GM21737 (cell line): ENCODE measurements at regions not wholly inside any gene's neighbourhood (a gene's known extent, or its start where the extent isn't known, plus 50 kb on each side); places are given as distances from the start of the nearest gene placed in this dataset.
"Not testable (repeated sequence)": the region's sequence is repeated elsewhere in the genome, so short reads cannot be mapped to it uniquely, and the experiment has no call there.

Experiments
- ATAC-seq: cut with Tn5 transposase; IDR thresholded peaks from one replicate; pipeline ENCODE4 v1.9.1; 2021; ENCODE audit warnings: mild to moderate bottlenecking, moderate library complexity; ENCODE audit not compliant: unreplicated experiment

- ATAC-seq = no peak
These were observed 561.5 kb upstream of the POT1 start for GRCh38 chr7:125491137-125491536.

- ATAC-seq = no peak
These were observed 560.5 kb upstream of the POT1 start for GRCh38 chr7:125490167-125490566.

- ATAC-seq = no peak
These were observed 555.6 kb upstream of the POT1 start for GRCh38 chr7:125485223-125485622.

GRCh38 chr7:125484755-125485154, 555.1 kb upstream of the POT1 start:
- no peak for ATAC-seq

GRCh38 chr7:125481323-125481722, 551.7 kb upstream of the POT1 start:
- ATAC-seq = no peak

DNA sequence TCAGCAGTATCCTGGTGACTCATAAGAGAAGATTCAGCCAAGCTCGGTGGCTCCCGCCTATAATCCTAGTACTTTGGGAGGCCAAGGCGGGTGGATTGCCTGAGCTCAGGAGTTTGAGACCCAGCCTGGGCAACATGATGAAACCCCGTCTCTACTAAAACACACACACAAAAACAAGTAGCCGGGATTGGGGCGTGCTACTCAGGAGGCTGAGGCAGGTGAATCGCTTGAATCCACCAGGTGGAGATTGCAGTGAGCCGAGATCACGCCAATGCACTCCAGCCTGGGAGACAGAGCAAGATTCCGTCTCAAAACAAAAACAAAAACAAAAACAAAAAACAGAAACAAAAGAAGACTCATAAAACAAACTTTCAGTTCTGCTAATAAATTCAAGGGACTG, 551.1 kb upstream of the POT1 start:
- ATAC-seq = no peak

DNA sequence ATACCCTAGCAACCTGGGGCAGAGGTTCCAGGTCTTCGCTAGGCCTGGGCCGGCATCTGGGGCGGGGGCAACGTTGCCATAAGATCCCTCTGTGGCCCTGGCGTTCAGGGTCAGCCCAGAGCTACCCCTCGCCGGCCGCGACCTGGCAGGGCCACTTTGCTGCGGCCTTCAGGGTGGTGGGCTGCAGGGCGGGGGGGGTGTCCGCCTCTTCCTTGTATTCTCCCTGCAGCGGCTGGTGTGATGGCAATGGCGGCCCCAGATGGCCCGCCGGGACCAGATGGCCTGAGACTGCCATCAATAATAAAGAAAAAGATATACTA, 539.2 kb upstream of the POT1 start:
- ATAC-seq = no peak

DNA sequence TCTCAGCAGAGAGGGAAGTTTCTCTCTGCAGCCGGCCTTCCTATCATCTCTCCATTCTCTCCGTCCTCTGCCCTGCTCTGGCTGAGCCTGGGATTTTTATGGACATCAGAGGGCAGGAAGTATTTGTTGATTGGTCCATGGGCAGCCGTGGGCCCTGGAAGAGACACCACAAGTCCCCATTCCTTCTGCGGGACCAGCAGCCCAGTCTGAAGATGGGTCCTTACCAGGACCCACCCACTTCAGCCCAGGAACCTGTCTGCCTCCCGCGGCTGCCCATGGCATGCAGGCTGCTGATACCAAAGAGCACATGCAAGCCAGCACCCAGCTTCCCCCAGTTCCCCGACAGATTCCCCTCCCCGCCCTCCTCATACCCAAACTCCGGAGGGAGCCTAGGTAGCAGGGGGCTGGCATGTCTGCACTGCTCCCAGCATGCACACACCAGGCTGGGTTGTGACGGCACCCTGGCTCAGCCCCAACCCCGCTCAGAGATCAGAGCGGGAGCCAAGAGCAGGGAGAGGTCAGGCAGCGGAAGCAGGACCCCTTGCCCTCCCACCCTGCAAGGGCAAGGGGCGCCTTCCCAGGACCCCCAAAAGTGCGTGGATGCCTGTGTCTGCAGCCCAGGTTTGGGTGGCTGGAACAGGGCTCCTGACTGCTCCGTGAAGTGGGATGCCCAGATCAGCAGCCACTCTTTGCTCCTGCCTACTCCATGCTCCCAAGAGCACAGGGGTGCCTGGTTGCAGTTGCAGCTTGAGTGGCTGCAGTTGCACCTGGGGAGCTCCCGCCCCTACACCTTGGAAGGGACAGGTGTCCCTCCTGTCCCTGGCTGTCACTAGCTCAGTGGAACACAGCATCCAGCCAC, 538.6 kb upstream of the POT1 start:
- no peak for ATAC-seq

DNA sequence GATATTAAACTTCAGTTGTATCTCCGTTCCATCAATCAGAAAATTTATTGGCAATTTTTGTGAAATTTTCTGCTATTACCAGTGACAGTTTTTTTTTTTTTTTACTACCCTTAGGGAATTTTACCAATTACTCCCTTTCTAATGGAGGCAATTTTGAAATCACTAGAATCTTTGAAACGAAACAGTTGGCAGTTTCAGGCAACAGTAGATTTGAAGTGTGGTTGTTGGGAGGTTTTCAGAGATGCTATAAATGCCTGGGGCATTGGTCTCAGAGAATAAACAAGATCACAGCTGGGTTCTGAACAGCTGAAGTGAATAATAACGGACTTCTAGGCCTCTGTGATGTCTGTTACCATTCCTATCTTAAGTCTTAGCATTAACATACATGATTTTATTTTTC, 535.9 kb upstream of the POT1 start:
- no peak for ATAC-seq

GRCh38 chr7:125462615-125463014, 533.0 kb upstream of the POT1 start:
- ATAC-seq = no peak

GRCh38 chr7:125459038-125459437, 529.4 kb upstream of the POT1 start:
- ATAC-seq = no peak

GRCh38 chr7:125450749-125451148, 521.1 kb upstream of the POT1 start:
- no peak for ATAC-seq

GRCh38 chr7:125445836-125446235, 516.2 kb upstream of the POT1 start:
- ATAC-seq = no peak

- ATAC-seq = no peak
These were observed 515.2 kb upstream of the POT1 start for GRCh38 chr7:125444864-125445263.

DNA sequence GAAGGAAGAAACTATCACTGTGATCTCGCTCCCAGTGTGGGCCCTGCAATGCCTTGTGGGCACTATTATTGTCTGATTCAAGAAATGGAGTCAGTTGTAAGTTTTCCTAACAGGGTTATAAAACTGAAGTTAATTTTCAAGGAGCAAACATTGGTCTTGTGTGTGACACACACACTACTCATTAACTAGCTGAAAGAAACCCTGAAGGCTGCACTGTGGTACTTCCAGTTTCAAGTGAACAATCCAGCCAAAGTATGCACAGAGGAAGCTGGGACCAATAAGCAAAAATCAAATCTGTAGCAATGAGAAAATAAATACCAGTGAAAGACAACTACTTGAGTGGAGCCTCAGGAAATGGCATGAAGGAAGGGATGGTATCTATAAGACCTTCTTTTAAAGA, 506.6 kb upstream of the POT1 start:
- no peak for ATAC-seq

- no peak for ATAC-seq
These were observed 501.7 kb upstream of the POT1 start for GRCh38 chr7:125431349-125431748.

- ATAC-seq = no peak
These were observed 500.4 kb upstream of the POT1 start for GRCh38 chr7:125430013-125430412.

DNA sequence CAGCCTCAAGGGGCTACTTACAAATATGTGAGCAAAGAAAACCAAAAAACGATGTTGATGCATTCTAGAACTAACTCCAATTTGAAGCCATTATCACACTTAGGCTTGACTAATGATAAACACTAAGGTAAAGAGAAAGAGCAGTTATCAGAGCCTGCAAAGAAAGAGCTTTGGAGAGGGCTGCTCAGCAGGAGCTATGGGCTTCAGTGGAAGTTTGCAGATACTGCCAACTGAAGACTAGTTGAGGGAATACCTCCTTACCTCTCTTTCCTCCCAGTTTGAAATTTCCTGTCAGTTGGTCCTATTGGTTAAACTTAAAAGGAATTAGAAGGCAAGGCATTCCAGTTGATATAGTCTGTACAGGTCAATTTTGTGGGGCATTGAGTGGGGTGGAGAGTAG, 498.1 kb upstream of the POT1 start:
- no peak for ATAC-seq

DNA sequence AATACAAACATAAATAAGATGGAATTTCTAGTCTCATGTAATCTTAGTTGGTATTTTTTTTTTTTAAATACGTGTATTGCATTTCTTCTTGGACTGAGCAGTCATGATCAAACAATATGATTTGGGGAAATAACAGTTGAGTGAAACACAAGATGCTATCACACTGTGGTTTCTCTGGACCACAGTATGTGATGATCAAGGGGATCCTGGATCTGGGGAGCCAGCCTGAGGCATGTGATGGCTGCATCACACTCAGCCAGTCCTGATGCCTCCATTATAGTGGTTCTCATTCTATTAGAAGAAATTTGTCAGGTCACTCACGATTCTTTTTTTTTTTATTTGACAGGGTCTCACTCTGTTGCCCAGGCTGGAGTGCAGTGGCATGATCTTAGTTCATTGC, 495.9 kb upstream of the POT1 start:
- no peak for ATAC-seq

- ATAC-seq = no peak
These were observed 495.1 kb upstream of the POT1 start for GRCh38 chr7:125424721-125425120.

- no peak for ATAC-seq
These were observed 494.0 kb upstream of the POT1 start for GRCh38 chr7:125423458-125424155.

- ATAC-seq = not testable (repeated sequence)
These were observed 491.8 kb upstream of the POT1 start for GRCh38 chr7:125421407-125421806.
